ENCODE measurements at regions not wholly inside any gene's neighbourhood (a gene's known extent, or its start where the extent isn't known, plus 50 kb on each side); places are given as distances from the start of the nearest gene placed in this dataset.

DNA sequence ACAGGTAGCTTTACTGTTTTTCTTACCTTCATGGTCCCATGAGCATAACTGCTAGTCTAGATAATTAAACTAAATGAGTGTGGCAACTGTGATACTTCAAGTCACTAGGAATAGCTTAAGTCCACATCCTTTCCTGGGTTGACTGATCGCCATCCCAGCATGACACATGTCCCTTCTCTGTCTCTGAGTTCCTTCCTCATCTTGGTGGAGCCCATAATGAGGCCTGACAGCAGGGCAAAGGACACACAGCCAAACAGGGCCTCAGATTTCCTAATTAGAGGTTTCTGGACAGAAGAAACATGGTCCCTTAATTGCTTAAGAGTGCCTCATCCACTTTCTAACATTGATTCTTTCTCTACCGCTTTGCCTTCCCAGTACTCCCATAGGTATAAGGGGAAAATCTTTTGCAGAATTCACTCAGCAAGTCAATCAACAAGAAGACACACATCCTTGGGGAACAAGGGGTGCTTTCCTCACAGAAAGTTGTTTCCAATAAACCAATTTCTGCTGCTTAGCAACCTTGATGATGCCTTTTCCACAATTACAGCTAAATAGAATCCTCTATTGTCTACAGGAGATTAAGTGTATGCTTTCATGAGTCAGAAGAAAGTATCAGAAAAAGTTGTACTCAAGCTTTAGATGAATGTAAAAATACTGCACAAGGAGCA lies 208.3 kb upstream of the SERP2 start:
- no peak for DNase-seq (ENCODE audit: extremely low spot score)
- POLR2A ChIA-PET, result interaction anchor here (1.5 kb wide), 1 partner anchor 21 kb away, joined by 3 read pairs; no protein-coding TSS in a partner anchor
- CTCF ChIA-PET, result no interaction called here
- TF ChIP-seq NFRKB (IDR thresholded peaks at IDR 0.05) (no peak), FOXA1 (IDR thresholded peaks at IDR 0.05) (no peak), ARNT (IDR thresholded peaks at IDR 0.05) (no peak), FOXM1 (IDR thresholded peaks at IDR 0.05; ENCODE audit: borderline replicate concordance) (no peak), SP1 (IDR thresholded peaks at IDR 0.05) (no peak), TARDBP (IDR thresholded peaks at IDR 0.05) (no peak), SUZ12 (IDR thresholded peaks at IDR 0.05) (no peak), ZNF384 (IDR thresholded peaks at IDR 0.05) (no peak), L3MBTL2 (conservative IDR thresholded peaks at IDR 0.05) (no peak), FOXK2 (IDR thresholded peaks at IDR 0.05) (no peak), HDGF (IDR thresholded peaks at IDR 0.05; ENCODE audit: borderline replicate concordance) (no peak), CTBP1 (IDR thresholded peaks at IDR 0.05; ENCODE audit: borderline replicate concordance) (no peak), LEF1 (IDR thresholded peaks at IDR 0.05; ENCODE audit: borderline replicate concordance) (no peak), BHLHE40 (IDR thresholded peaks at IDR 0.05; ENCODE audit: borderline replicate concordance) (no peak)
- TF ChIP-seq, protein P1, sequence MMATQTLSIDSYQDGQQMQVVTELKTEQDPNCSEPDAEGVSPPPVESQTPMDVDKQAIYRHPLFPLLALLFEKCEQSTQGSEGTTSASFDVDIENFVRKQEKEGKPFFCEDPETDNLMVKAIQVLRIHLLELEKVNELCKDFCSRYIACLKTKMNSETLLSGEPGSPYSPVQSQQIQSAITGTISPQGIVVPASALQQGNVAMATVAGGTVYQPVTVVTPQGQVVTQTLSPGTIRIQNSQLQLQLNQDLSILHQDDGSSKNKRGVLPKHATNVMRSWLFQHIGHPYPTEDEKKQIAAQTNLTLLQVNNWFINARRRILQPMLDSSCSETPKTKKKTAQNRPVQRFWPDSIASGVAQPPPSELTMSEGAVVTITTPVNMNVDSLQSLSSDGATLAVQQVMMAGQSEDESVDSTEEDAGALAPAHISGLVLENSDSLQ (IDR thresholded peaks at IDR 0.05), result no peak

DNA sequence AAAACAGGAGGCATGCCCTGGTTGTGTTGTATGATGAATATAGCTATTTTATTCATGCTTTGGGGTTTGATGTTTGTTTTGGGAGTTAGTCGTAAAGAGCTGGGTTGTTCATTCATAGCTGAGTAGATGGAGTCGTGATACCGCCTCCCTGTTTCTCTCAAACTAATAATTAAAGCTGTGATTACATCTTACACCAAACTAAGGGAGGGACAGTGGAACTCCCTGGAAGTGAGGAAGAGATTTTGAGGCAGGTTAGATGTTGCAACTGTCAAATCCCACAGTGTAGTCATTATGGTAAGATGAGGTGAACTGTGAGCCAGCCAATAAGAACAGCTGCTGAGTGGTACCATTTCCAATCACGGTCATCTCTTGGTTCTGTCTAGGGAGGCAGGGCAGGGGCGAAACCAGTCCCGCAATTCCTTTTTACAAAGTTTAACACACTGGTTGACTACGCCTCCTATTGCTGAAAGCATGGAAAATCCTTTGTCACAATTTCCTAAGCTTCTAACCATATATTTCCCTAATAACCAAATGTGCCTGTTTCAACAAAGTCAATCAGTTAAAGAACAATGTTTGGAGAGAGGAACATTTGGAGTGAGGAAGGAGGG lies 207.6 kb upstream of the SERP2 start:
- TF ChIP-seq SUZ12 (IDR thresholded peaks at IDR 0.05) (no peak), ELF4 (IDR thresholded peaks at IDR 0.05) (no peak), FOXM1 (IDR thresholded peaks at IDR 0.05; ENCODE audit: borderline replicate concordance) (no peak), ZNF384 (IDR thresholded peaks at IDR 0.05) (no peak), CTBP1 (IDR thresholded peaks at IDR 0.05; ENCODE audit: borderline replicate concordance) (no peak), HDGF (IDR thresholded peaks at IDR 0.05; ENCODE audit: borderline replicate concordance) (no peak), TARDBP (IDR thresholded peaks at IDR 0.05) (no peak), FOXK2 (IDR thresholded peaks at IDR 0.05) (no peak)
- TF ChIP-seq, protein P1 (IDR thresholded peaks at IDR 0.05), result no peak
- POLR2A ChIA-PET, result interaction anchor here (1.5 kb wide), 1 partner anchor 22 kb away, joined by 3 read pairs; no protein-coding TSS in a partner anchor
- no peak for DNase-seq (ENCODE audit: extremely low spot score)
- CTCF ChIA-PET, result no interaction called here

DNA sequence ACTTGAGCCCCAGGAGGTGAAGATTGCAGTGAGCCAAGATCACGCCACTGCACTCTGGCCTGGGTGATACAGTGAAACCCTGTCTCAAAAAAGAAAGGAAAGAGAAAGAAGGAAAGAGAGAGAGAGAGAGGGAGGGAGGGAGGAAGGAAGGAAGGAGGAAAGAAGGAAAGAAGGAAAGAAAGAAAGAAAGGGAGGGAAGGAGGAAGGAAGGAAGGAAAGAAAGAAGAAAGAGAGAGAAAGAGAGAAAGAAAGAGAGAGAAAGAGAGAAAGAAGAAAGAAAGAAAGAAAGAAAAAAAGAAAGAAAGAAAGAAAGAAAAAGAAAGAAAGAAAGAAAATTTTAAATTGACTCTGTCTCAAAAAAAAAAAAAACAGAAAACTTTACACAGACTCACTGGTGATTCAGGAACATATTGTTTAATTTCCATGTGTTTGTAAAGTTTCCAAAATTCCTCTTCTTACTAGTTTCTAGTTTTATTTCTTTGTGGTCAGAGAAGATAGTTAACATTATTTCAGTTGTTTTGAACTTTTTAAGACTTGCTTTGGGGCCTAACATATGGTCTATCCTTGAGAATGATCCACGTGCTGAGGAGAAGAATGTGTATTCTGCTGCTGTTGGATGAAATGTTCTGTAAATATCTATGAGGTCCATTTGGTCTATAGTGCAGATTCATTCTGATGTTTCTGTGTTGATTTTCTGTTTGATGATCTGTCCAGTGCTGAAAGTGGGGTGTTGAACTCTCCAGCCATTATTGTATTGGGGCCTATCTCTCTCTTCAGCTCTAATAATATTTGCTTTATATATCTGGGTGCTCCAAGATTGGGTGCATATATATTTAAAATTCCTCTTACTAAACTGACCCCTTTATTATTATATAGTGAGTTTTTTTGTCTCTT lies 204.4 kb upstream of the SERP2 start:
- ChIA-PET CTCF (no interaction called here), POLR2A (no interaction called here)
- no peak for DNase-seq (ENCODE audit: extremely low spot score)
- TF ChIP-seq BHLHE40 (IDR thresholded peaks at IDR 0.05; ENCODE audit: borderline replicate concordance) (no peak), NFRKB (IDR thresholded peaks at IDR 0.05) (no peak), LEF1 (IDR thresholded peaks at IDR 0.05; ENCODE audit: borderline replicate concordance) (no peak), FOXK2 (IDR thresholded peaks at IDR 0.05) (no peak), SUZ12 (IDR thresholded peaks at IDR 0.05) (no peak), TARDBP (IDR thresholded peaks at IDR 0.05) (no peak), L3MBTL2 (conservative IDR thresholded peaks at IDR 0.05) (no peak), ARNT (IDR thresholded peaks at IDR 0.05) (no peak), FOXM1 (IDR thresholded peaks at IDR 0.05; ENCODE audit: borderline replicate concordance) (no peak), SP1 (IDR thresholded peaks at IDR 0.05) (no peak), ZNF384 (IDR thresholded peaks at IDR 0.05) (no peak), FOXA1 (IDR thresholded peaks at IDR 0.05) (no peak), HDGF (IDR thresholded peaks at IDR 0.05; ENCODE audit: borderline replicate concordance) (no peak), CTBP1 (IDR thresholded peaks at IDR 0.05; ENCODE audit: borderline replicate concordance) (no peak), ELF4 (IDR thresholded peaks at IDR 0.05) (no peak)
- TF ChIP-seq, protein P1 (IDR thresholded peaks at IDR 0.05), result no peak

DNA sequence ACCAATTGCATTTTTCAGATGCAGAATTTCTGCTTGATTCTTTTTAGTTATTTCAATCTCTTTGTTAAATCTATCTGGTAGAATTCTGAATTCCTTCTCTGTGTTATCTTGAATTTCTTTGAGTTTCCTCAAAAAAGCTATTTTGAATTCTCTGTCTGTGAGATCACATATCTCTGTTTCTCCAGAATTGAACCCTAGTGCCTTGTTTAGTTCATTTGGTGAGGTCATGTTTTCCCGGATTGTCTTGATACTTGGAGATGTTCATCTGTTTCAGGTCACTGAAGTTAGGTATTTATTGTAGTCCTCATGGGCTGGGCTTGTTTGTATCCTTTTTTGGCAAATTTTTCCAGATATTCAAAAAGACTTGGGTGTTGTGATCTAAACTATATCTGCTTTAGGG lies 202.9 kb upstream of the SERP2 start:
- TF ChIP-seq CTBP1 (IDR thresholded peaks at IDR 0.05; ENCODE audit: borderline replicate concordance) (no peak), ELF4 (IDR thresholded peaks at IDR 0.05) (no peak), BHLHE40 (IDR thresholded peaks at IDR 0.05; ENCODE audit: borderline replicate concordance) (no peak), LEF1 (IDR thresholded peaks at IDR 0.05; ENCODE audit: borderline replicate concordance) (no peak), SP1 (IDR thresholded peaks at IDR 0.05) (no peak), SUZ12 (IDR thresholded peaks at IDR 0.05) (no peak), L3MBTL2 (conservative IDR thresholded peaks at IDR 0.05) (no peak), ZNF384 (IDR thresholded peaks at IDR 0.05) (no peak), FOXA1 (IDR thresholded peaks at IDR 0.05) (no peak), ARNT (IDR thresholded peaks at IDR 0.05) (no peak)
- TF ChIP-seq, protein P1 (IDR thresholded peaks at IDR 0.05), result no peak
- ChIA-PET CTCF (no interaction called here), POLR2A (no interaction called here)
- DNase-seq (ENCODE audit: extremely low spot score), result no peak

DNA sequence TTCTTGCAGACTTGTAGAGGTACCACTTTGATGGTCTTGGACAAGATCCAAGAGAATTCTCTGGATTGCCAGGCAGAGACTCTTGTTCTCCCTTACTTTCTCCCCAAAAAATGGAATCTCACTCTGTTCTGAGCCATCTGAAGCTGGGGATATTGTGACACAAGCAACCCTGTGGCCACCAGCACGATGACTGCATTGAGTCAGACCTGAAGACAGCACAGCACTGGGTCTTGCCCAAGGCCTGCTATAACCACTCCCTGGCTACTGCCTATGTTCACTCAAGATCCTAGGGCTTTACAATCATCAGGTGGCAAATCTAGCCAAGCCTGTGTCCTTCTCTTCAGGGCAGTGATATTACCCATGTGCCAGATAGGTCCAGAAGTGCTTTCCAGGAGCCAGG lies 202.5 kb upstream of the SERP2 start:
- no peak for DNase-seq (ENCODE audit: extremely low spot score)
- no peak for TF ChIP-seq NFRKB (IDR thresholded peaks at IDR 0.05)
- TF ChIP-seq ARNT (IDR thresholded peaks at IDR 0.05), result no peak
- TF ChIP-seq ELF4 (IDR thresholded peaks at IDR 0.05), result no peak
- TF ChIP-seq HDGF (IDR thresholded peaks at IDR 0.05; ENCODE audit: borderline replicate concordance), result no peak
- TF ChIP-seq SP1 (IDR thresholded peaks at IDR 0.05), result no peak
- TF ChIP-seq LEF1 (IDR thresholded peaks at IDR 0.05; ENCODE audit: borderline replicate concordance), result no peak
- no peak for TF ChIP-seq L3MBTL2 (conservative IDR thresholded peaks at IDR 0.05)
- no peak for TF ChIP-seq SUZ12 (IDR thresholded peaks at IDR 0.05)
- TF ChIP-seq, protein P1 (IDR thresholded peaks at IDR 0.05), result no peak
- no peak for TF ChIP-seq FOXK2 (IDR thresholded peaks at IDR 0.05)
- TF ChIP-seq FOXM1 (IDR thresholded peaks at IDR 0.05; ENCODE audit: borderline replicate concordance), result no peak
- TF ChIP-seq TARDBP (IDR thresholded peaks at IDR 0.05), result no peak
- ChIA-PET POLR2A (no interaction called here), CTCF (no interaction called here)
